NCI-H2196 (cell line): ENCODE measurements at regions not wholly inside any gene's neighbourhood (a gene's known extent, or its start where the extent isn't known, plus 50 kb on each side); places are given as distances from the start of the nearest gene placed in this dataset.

ENCODE experiments used
- DNase-seq: peaks from one replicate; lab custom pipeline; 2025; ENCODE audit not compliant: unreplicated experiment; lab: John Stamatoyannopoulos, UW

- no peak for DNase-seq
These were observed 184.2 kb downstream of the NSG2 start for GRCh38 chr5:174229514-174230370.

GRCh38 chr5:174231956-174232487, 186.5 kb downstream of the NSG2 start:
- DNase-seq, result peak; percentile 16

- DNase-seq, result no peak
These were observed 188.9 kb downstream of the NSG2 start for GRCh38 chr5:174234388-174234787.

GRCh38 chr5:174235221-174236011, 189.9 kb downstream of the NSG2 start:
- DNase-seq, result no peak

- no peak for DNase-seq
These were observed 190.6 kb downstream of the NSG2 start for GRCh38 chr5:174236070-174236469.

- DNase-seq, result no peak
These were observed 194.2 kb downstream of the NSG2 start for GRCh38 chr5:174239718-174240117.

GRCh38 chr5:174242573-174242972, 197.1 kb downstream of the NSG2 start:
- no peak for DNase-seq

DNA sequence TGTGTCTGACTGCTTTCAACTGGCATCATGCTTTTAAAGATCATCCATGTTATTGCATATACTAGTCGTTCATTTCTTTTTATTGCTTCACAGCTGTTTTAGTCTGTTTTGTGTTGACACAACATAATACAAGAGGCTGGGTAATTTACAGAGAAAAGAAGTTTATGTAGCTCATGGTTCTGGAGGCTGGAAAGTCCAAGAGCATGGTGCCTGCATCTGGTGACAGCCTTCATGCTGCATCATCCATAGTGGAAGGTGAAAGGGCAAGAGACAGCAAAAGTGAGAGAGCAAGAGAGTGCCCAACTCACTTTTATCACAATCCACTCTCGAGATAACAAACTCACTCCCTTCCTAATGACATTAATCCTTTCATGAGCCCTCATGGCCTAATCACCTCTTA, 198.4 kb downstream of the NSG2 start:
- no peak for DNase-seq

DNA sequence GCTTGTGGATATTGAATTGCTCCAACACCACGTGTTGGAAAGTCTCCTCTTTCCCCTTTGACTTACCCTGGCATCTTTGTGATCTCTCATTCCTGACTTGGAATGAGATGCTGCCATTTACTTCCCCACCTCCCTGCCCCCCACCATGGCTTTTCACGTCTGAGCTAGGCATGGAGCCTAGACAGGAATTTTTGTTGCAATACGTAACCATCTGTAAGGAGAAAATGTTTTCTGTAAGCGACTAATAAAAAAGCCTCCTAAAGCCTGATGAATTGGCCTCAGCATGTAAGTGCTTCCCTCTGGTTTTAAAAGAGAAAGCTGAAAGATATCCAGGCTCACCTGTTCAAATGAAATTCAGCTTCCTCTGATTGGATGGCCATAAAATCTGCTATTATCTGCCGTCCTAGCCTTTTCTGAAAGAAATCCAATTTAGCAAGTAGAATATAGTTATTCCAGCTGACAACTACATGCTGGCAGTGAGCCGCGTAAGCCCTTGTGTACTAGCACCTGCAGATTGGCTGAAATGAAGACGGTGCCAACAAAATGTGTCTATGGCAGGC, 200.1 kb downstream of the NSG2 start:
- DNase-seq, result peak; percentile 46

DNA sequence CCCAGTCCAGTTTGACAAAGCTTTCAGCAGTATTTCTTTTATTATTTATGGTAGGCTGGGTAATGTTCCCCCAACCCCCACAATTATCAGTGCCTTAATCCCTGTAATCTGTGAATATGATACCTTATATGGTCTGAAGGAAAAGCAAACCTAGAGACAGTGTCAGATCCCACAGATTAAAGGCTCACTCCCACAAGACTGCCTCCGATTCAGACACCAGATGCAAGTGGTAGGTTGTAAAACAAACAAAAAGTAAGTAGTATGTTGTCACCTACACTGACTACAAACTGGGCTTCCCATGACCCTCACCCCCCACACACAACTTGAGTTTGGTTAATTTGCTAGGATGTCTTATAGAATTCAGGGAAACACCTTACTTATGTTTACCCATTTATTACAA, 201.2 kb downstream of the NSG2 start:
- no peak for DNase-seq

DNA sequence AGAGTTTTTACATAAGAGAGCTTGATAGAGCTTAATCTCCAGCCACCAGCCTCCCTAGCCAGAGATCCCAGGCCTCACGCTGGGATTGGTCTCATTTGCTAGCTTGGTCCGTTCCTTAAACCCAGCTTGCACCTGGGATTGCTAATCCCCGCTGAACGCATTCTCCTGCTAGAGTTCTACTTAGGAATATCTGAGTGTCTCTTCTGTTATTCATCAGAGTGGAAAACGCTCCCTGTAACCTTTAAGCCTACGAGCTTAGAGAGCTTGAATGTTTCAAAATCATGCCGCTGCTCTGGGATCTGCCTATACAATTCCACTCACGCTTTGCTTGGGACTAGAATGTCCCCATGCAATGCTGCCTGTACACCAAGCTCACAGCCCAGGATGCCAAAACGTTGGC, 201.8 kb downstream of the NSG2 start:
- no peak for DNase-seq

DNA sequence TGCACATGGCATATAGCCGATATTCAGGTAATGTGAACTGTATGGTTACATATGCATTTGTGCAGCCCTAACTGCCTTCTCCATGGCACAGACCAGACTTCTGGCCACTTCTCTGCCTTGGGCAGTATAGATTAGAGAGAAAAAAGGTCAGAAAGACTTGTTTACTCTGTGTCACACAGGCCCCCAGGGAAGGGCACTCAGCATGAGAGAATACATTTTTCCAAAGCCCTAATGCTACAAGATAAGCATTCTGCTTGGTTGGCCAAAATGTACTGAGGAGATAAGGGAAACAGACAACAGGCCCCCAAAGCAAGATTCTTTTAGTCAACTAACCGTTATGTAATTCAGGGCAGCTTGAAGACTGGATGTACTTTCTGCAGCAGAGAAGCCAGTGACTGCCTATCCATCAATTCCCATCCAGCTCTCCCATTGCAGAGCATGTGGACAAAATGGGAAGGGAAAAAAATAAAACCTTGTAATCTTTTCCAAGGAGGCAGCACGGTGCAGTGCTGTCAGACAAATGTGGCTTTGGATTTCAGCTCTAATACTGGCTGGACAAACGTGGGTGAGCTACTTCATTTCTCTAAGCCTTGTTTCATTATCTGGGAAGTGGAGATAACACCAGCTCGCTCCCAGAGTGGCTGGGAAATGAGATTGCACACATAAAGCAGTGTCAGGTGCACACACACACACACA, 205.9 kb downstream of the NSG2 start:
- DNase-seq, result no peak

GRCh38 chr5:174252121-174252520, 206.6 kb downstream of the NSG2 start:
- no peak for DNase-seq

DNA sequence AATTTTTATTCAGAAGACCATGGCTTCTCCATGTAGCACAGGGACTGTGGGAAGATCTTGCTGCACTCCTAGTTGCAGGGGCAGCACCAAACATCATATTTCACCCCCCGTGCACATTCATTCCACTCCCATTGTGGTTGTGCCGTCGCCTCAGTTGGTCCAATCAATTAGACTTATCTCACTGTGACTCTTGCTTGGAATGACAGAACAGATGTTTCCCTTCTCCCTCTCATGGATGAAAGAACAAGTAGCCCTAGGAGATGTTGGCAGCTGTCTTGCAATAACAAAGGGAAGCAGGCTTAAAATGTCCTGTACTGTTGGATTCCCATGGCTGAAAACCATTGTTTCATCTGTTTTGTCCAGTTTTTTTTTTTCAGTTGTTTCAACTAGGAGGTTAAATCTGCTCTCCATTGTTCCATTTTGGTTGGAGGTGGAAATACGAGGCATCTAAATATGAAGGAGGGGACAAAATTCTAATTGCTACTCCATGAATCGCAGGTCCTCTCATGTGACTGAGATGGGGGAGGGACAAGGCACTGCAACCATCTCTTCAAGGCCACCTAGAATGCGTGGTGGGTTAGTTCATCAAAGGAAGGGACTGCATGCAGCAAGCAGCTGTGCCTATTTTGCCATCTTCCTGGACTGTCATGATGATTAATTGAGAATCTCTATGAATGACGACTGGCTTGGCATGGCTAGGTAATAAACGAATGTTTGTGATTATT, 214.4 kb downstream of the NSG2 start:
- no peak for DNase-seq

DNA sequence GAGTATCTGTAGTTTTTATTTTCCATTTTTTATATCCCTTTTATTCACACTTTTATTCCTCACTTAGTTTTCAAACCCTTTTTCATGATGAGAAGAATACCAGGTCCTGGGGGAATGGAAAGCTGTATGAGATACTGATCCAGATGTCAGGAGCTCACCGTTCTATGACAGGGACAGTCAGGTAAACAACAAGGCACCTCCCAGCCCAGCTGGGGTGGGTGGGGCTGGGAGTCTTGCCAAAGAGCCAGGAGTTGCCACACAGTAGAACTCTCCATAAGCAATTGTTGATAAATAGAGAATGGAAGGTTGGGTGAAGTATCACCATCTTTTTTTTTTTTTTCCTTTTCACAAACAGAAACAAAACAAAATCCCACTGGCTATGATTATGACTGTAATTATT, 225.8 kb downstream of the NSG2 start:
- DNase-seq, result peak; percentile 18

DNA sequence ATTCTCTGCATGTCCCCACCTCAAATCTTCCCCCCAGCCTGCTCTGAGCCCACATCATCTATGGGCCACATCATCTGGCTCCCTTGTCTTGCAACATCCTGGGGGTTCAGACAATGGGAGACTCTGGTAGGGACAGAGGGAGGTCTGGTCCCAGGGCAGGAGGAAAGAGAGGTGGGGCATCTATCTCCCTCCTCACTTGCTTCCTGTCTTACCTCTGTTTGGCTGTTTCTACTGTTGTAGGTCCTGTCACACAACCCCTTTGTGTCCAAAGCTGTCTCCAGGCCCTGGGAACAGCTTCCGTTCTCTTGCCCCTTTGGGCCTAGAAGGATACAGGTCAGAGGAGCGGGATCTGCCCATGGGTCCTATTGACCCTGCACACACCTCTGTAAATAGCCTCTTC, 227.2 kb downstream of the NSG2 start:
- no peak for DNase-seq

- no peak for DNase-seq
These were observed 227.8 kb downstream of the NSG2 start for GRCh38 chr5:174273325-174273724.

DNA sequence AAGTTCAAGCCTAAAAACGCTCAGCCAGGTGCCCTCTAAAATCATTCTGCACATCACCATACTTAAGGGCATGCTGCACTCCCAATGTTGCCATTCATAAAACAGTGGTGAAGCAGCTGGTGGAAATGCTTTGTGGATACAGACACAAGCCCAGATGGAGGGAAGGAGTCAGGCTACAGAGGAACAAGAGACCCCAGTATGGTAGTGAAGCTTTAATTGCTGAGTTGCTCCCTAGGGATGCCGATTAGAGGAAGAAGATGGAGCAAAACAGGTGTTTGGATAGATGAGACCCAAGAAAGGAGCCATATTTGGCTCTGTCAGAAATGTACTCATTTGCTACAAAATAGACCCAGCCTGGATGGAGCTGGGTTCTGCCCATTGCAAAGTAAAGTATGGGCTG, 230.5 kb downstream of the NSG2 start:
- DNase-seq, result no peak

DNA sequence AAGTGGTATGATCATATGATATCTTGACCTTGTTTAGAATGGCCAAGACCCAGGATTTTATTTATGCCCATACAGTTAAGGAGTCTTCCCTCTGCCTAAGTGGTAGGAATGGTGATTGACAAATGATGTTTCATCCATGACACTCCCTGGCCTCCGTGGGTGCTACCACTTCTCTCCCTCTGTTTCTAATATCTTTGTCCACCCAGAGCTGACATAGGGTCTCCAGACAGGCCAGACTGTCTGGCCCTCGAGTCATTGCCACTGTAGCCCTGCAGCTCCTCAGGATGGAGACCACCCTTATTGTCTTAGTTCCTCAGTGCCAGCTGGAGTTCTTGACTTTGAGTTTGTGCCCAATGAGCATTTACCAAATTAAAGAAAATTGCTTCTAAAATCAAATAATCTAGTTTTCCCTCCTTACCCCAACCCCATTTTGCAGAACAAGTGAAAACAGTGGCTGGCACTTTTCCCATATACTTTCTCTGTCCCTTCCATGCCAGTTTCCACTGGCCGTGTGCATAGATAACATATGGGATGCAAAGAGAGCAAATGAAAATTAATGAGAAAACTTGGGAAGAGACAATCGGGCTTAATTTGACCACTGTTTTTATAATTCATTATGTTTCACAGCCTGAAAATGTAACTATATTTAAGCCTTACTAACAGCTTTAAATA, 235.7 kb downstream of the NSG2 start:
- DNase-seq, result no peak

GRCh38 chr5:174281855-174282254, 236.3 kb downstream of the NSG2 start:
- no peak for DNase-seq
